Type B pancreatic cell (in vitro differentiated cells): ENCODE measurements at regions not wholly inside any gene's neighbourhood (a gene's known extent, or its start where the extent isn't known, plus 50 kb on each side); places are given as distances from the start of the nearest gene placed in this dataset.
"Not testable (repeated sequence)": the region's sequence is repeated elsewhere in the genome, so short reads cannot be mapped to it uniquely, and the experiment has no call there.

ENCODE experiments used
- DNase-seq: peaks from one replicate; pipeline ENCODE4 v3.0.0; 2021; ENCODE audit warnings: mixed read lengths; ENCODE audit not compliant: unreplicated experiment; ENCODE audit errors: extremely low spot score
- H3K27ac Mint-ChIP-seq: 2 replicates; pipeline ENCODE4 v1.8.0; 2021; ENCODE audit warnings: mild to moderate bottlenecking, mixed read lengths
- H3K27me3 Mint-ChIP-seq: 2 replicates; pipeline ENCODE4 v1.8.0; 2021; ENCODE audit warnings: mixed read lengths
- H3K36me3 Mint-ChIP-seq: 2 replicates; pipeline ENCODE4 v1.8.0; 2021; ENCODE audit warnings: mixed read lengths
- H3K4me1 Mint-ChIP-seq: one replicate; pipeline ENCODE4 v1.8.0; 2021; ENCODE audit warnings: mixed read lengths; ENCODE audit not compliant: unreplicated experiment
- H3K4me3 Mint-ChIP-seq: 2 replicates; pipeline ENCODE4 v1.8.0; 2021; ENCODE audit warnings: mild to moderate bottlenecking, mixed read lengths
- H3K9me3 Mint-ChIP-seq: 2 replicates; pipeline ENCODE4 v1.8.0; 2021; ENCODE audit warnings: mixed read lengths
- CTCF ChIP-seq: fragments of 200-600 bp; sonication (generic); conservative IDR thresholded peaks from 2 replicates; pipeline ENCODE4 v1.5.0; 2021; ENCODE audit warnings: antibody characterized with exemption, mild to moderate bottlenecking

GRCh38 chr16:59114790-59115189, 380.7 kb upstream of the GOT2 start:
- no peaks in the 10 kb centered on the region for H3K36me3 Mint-ChIP-seq

GRCh38 chr16:59113004-59113670, 379.0 kb upstream of the GOT2 start:
- no peak for TF ChIP-seq CTCF
- Mint-ChIP-seq H3K4me3 (no peak overlapping the region), H3K36me3 (no peaks in the 10 kb centered on the region), H3K27ac (no peak overlapping the region), H3K9me3 (no peaks in the 10 kb centered on the region), H3K4me1 (no peaks in the 10 kb centered on the region), H3K27me3 (no peaks in the 10 kb centered on the region)
- no peak for DNase-seq

More at GRCh38 chr16:59114790-59115189, 380.7 kb upstream of the GOT2 start:
- H3K4me1 Mint-ChIP-seq = no peaks in the 10 kb centered on the region
- no peak for DNase-seq
- H3K27me3 Mint-ChIP-seq = no peaks in the 10 kb centered on the region
- no peaks in the 10 kb centered on the region for H3K9me3 Mint-ChIP-seq
- no peak overlapping the region for H3K4me3 Mint-ChIP-seq
- no peak overlapping the region for H3K27ac Mint-ChIP-seq
- TF ChIP-seq CTCF = no peak

GRCh38 chr16:59111280-59111679, 377.2 kb upstream of the GOT2 start:
- H3K9me3 Mint-ChIP-seq = no peaks in the 10 kb centered on the region
- H3K27me3 Mint-ChIP-seq = no peaks in the 10 kb centered on the region
- no peak overlapping the region for H3K4me3 Mint-ChIP-seq
- DNase-seq = no peak
- H3K27ac Mint-ChIP-seq = no peak overlapping the region
- no peaks in the 10 kb centered on the region for H3K36me3 Mint-ChIP-seq
- H3K4me1 Mint-ChIP-seq = no peaks in the 10 kb centered on the region
- no peak for TF ChIP-seq CTCF

GRCh38 chr16:59108374-59108773, 374.3 kb upstream of the GOT2 start:
- Mint-ChIP-seq H3K4me3 (no peak overlapping the region), H3K27ac (no peak overlapping the region), H3K4me1 (no peaks in the 10 kb centered on the region), H3K36me3 (no peaks in the 10 kb centered on the region), H3K27me3 (no peaks in the 10 kb centered on the region), H3K9me3 (no peaks in the 10 kb centered on the region)
- DNase-seq = no peak
- no peak for TF ChIP-seq CTCF

- H3K36me3 Mint-ChIP-seq, H3K9me3 Mint-ChIP-seq, H3K4me3 Mint-ChIP-seq, DNase-seq, H3K27ac Mint-ChIP-seq, H3K4me1 Mint-ChIP-seq, H3K27me3 Mint-ChIP-seq: not testable (repeated sequence)
Measured at GRCh38 chr16:59096682-59097081, 362.6 kb upstream of the GOT2 start.

GRCh38 chr16:59090541-59090940, 356.4 kb upstream of the GOT2 start:
- Mint-ChIP-seq H3K27me3 (no peaks in the 10 kb centered on the region), H3K27ac (no peak overlapping the region), H3K9me3 (no peaks in the 10 kb centered on the region)

More at GRCh38 chr16:59090541-59090940, 356.4 kb upstream of the GOT2 start:
- DNase-seq = no peak
- no peaks in the 10 kb centered on the region for H3K36me3 Mint-ChIP-seq
- H3K4me3 Mint-ChIP-seq = no peak overlapping the region
- TF ChIP-seq CTCF = no peak
- H3K4me1 Mint-ChIP-seq = no peaks in the 10 kb centered on the region
